CD14-positive monocyte (primary cell): ENCODE measurements at regions not wholly inside any gene's neighbourhood (a gene's known extent, or its start where the extent isn't known, plus 50 kb on each side); places are given as distances from the start of the nearest gene placed in this dataset.
"Not testable (repeated sequence)": the region's sequence is repeated elsewhere in the genome, so short reads cannot be mapped to it uniquely, and the experiment has no call there.

Experiments
- DNase-seq, 3 donors: peaks; one replicate each; pipeline ENCODE4 v3.0.0-alpha.2; 2011 to 2022
- H2AFZ ChIP-seq: 2 replicates; pipeline ENCODE4 v1.6.0; 2012; ENCODE audit warnings: mild to moderate bottlenecking, low read depth, low read length, inconsistent platforms; ENCODE audit not compliant: insufficient read depth, poor library complexity, severe bottlenecking
- H3K27ac ChIP-seq, 2 donors: 1 replicate in 1 of 2; 2 replicates in 1 of 2; pipeline ENCODE4 v1.5.1; 2012 to 2013; ENCODE audit warnings: low read length in 2 of 2, control low read depth in 1 of 2, inconsistent platforms in 1 of 2, low read depth in 1 of 2, mild to moderate bottlenecking in 1 of 2
- H3K27me3 ChIP-seq, 2 donors: one replicate each; pipeline versions ENCODE4 v1.6.0 to v1.6.1; 2011 to 2013; ENCODE audit warnings: low read length in 2 of 2; ENCODE audit not compliant: control insufficient read depth in 2 of 2, insufficient read depth in 2 of 2
- H3K36me3 ChIP-seq, 2 donors: replicated peaks in 1 of 2; 1 replicate in 1 of 2; 2 replicates in 1 of 2; pipeline versions ENCODE4 v1.5.1 to v1.6.1; 2012 to 2013; ENCODE audit warnings: low read length in 2 of 2, control low read depth in 1 of 2, inconsistent platforms in 1 of 2, mild to moderate bottlenecking in 1 of 2; ENCODE audit not compliant: insufficient read depth in 2 of 2, control insufficient read depth in 1 of 2
- H3K4me1 ChIP-seq, 2 donors: 1 replicate in 1 of 2; 2 replicates in 1 of 2; pipeline versions ENCODE4 v1.5.1 to v1.6.1; 2012 to 2013; ENCODE audit warnings: low read length in 2 of 2, control low read depth in 1 of 2, inconsistent platforms in 1 of 2, mild to moderate bottlenecking in 1 of 2, moderate library complexity in 1 of 2; ENCODE audit not compliant: insufficient read depth in 2 of 2, control insufficient read depth in 1 of 2
- H3K4me2 ChIP-seq: replicated peaks from 2 replicates; pipeline ENCODE3; 2012; ENCODE audit warnings: low read length, moderate library complexity, mild to moderate bottlenecking; ENCODE audit not compliant: poor library complexity, severe bottlenecking; ENCODE audit errors: extremely low read depth
- H3K4me3 ChIP-seq, 3 experiments: fragments of 200-600 bp in 1 of 3; sonication (generic) in 1 of 3; replicated peaks in 1 of 3; 1 replicate in 2 of 3; 2 replicates in 1 of 3; pipeline ENCODE4 v1.5.1; 2011 to 2013; ENCODE audit warnings: low read length in 3 of 3, mild to moderate bottlenecking in 3 of 3, control low read depth in 2 of 3, low read depth in 2 of 3, inconsistent platforms in 1 of 3, moderate library complexity in 1 of 3
- H3K79me2 ChIP-seq: 2 replicates; pipeline ENCODE4 v1.6.0; 2012; ENCODE audit warnings: mild to moderate bottlenecking, control low read depth, inconsistent platforms, low read length, moderate library complexity; ENCODE audit not compliant: insufficient read depth
- H3K9ac ChIP-seq: 2 replicates; pipeline ENCODE4 v1.6.0; 2017; ENCODE audit warnings: low read length, mild to moderate bottlenecking; ENCODE audit not compliant: insufficient read depth, poor library complexity, severe bottlenecking
- H3K9me3 ChIP-seq, 2 donors: replicated peaks in 1 of 2; 1 replicate in 1 of 2; 2 replicates in 1 of 2; pipeline versions ENCODE4 v1.5.1 to v1.6.1; 2012 to 2013; ENCODE audit warnings: low read length in 2 of 2, control low read depth in 1 of 2; ENCODE audit not compliant: control insufficient read depth in 1 of 2, insufficient read depth in 1 of 2
- H4K20me1 ChIP-seq: 2 replicates; pipeline ENCODE4 v1.6.0; 2012; ENCODE audit warnings: mild to moderate bottlenecking, low read length, control low read depth, moderate library complexity; ENCODE audit not compliant: insufficient read depth
- H3K27ac Mint-ChIP-seq, 7 donors: one replicate each; pipeline ENCODE4 v1.8.0; 2020; ENCODE audit warnings: mild to moderate bottlenecking in 7 of 7, mixed read lengths in 7 of 7, moderate library complexity in 6 of 7, inconsistent platforms in 2 of 7
- H3K27me3 Mint-ChIP-seq, 3 donors: one replicate each; pipeline ENCODE4 v1.8.0; 2021 to 2022; ENCODE audit warnings: low read depth in 3 of 3, mild to moderate bottlenecking in 3 of 3, mixed read lengths in 3 of 3, moderate library complexity in 3 of 3, inconsistent platforms in 1 of 3
- H3K36me3 Mint-ChIP-seq, 2 donors: one replicate each; pipeline ENCODE4 v1.8.0; 2020; ENCODE audit warnings: mixed read lengths in 2 of 2, inconsistent platforms in 1 of 2, mild to moderate bottlenecking in 1 of 2
- H3K4me1 Mint-ChIP-seq: one replicate; pipeline ENCODE4 v1.8.0; 2020; ENCODE audit warnings: mild to moderate bottlenecking, mixed read lengths
- H3K4me3 Mint-ChIP-seq, 2 donors: one replicate each; pipeline ENCODE4 v1.8.0; 2020; ENCODE audit warnings: mild to moderate bottlenecking in 2 of 2, mixed read lengths in 2 of 2, moderate library complexity in 1 of 2
- H3K9me3 Mint-ChIP-seq, 7 donors: one replicate each; pipeline ENCODE4 v1.8.0; 2020 to 2022; ENCODE audit warnings: mixed read lengths in 7 of 7, mild to moderate bottlenecking in 6 of 7, moderate library complexity in 6 of 7, inconsistent platforms in 2 of 7
- CTCF ChIP-seq: fragments of 200-600 bp; IDR thresholded peaks from one replicate; pipeline ENCODE4 v1.8.0; 2022; ENCODE audit warnings: antibody characterized with exemption, mild to moderate bottlenecking
- WGBS: methylation state at CpG from one replicate; pipeline ENCODE4 v1.1.5; 2013; ENCODE audit warnings: missing lambda C conversion rate; ENCODE audit not compliant: insufficient coverage; 5-methylcytosine and 5-hydroxymethylcytosine counted together
- intact Hi-C, 2 donors: fragments of 100-400 bp; cut with micrococcal nuclease; formaldehyde crosslinking; loops; one replicate each; pipeline versions ENCODE4 v1.15.0 to v1.15.1; 2023

- Histone ChIP-seq H3K27me3 (no peaks in the 10 kb centered on the region), H3K36me3 (no peaks in the 10 kb centered on the region), H2AFZ (no peak overlapping the region), H3K4me3 (no peak overlapping the region), H3K9me3 (no peaks in the 10 kb centered on the region), H3K4me2 (no peak overlapping the region), H3K79me2 (no peaks in the 10 kb centered on the region), H3K27ac (no peak overlapping the region), H4K20me1 (no peaks in the 10 kb centered on the region), H3K4me1 (no peaks in the 10 kb centered on the region), H3K9ac (no peak overlapping the region)
- Mint-ChIP-seq H3K4me3 (no peak overlapping the region), H3K27ac (no peak overlapping the region), H3K36me3 (no peaks in the 10 kb centered on the region), H3K9me3 (peaks cover 0 to 10% (median 2%) of the 10 kb centered on the region in 7 donors), H3K4me1 (peaks cover 2% of the 10 kb centered on the region), H3K27me3 (peaks cover 0 to 2% (median under 1%) of the 10 kb centered on the region in 3 donors)
- no peak for DNase-seq
- 77% methylated on average over 4 of the region's 4 CpGs for WGBS
- intact Hi-C loops = no loop called here
- TF ChIP-seq CTCF = no peak
These were observed 199.3 kb upstream of the LINGO1 start for GRCh38 chr15:77831986-77832385.

- Mint-ChIP-seq H3K4me3 (no peak overlapping the region), H3K9me3 (peaks cover 0 to 10% (median 2%) of the 10 kb centered on the region in 7 donors), H3K36me3 (no peaks in the 10 kb centered on the region), H3K27me3 (peaks cover 2 to 3% (median 2%) of the 10 kb centered on the region in 3 donors), H3K27ac (no peak overlapping the region), H3K4me1 (peaks cover 2% of the 10 kb centered on the region)
- no peak overlapping the region for H3K9ac ChIP-seq
- no peaks in the 10 kb centered on the region for H3K9me3 ChIP-seq
- H2AFZ ChIP-seq = no peak overlapping the region
- no peaks in the 10 kb centered on the region for H3K4me1 ChIP-seq
- no peak for TF ChIP-seq CTCF
- no peaks in the 10 kb centered on the region for H3K27me3 ChIP-seq
- H4K20me1 ChIP-seq = no peaks in the 10 kb centered on the region
- no peak overlapping the region for H3K4me2 ChIP-seq
- H3K36me3 ChIP-seq = no peaks in the 10 kb centered on the region
- H3K79me2 ChIP-seq = no peaks in the 10 kb centered on the region
- intact Hi-C loops = no loop called here
- WGBS = 78% methylated on average over 1 of the region's 5 CpGs
- DNase-seq = no peak
- H3K4me3 ChIP-seq = no peak overlapping the region
- no peak overlapping the region for H3K27ac ChIP-seq
These were observed 197.3 kb upstream of the LINGO1 start for GRCh38 chr15:77830051-77830468.

- H3K27ac Mint-ChIP-seq, H3K4me3 ChIP-seq, H3K27me3 Mint-ChIP-seq, H3K9ac ChIP-seq, H3K9me3 Mint-ChIP-seq, DNase-seq, H3K4me2 ChIP-seq, H3K4me1 Mint-ChIP-seq, H3K36me3 Mint-ChIP-seq, intact Hi-C loops, H3K4me1 ChIP-seq, H3K4me3 Mint-ChIP-seq, H3K9me3 ChIP-seq, H2AFZ ChIP-seq, H3K36me3 ChIP-seq, H3K27me3 ChIP-seq, H3K27ac ChIP-seq, H4K20me1 ChIP-seq, H3K79me2 ChIP-seq: not testable (repeated sequence)
- 88% methylated on average over 4 of the region's 6 CpGs for WGBS
These were observed 196.6 kb upstream of the LINGO1 start for GRCh38 chr15:77829331-77829730.
